Mucosa of stomach (tissue), 1 donor: ENCODE measurements at regions not wholly inside any gene's neighbourhood (a gene's known extent, or its start where the extent isn't known, plus 50 kb on each side); places are given as distances from the start of the nearest gene placed in this dataset.
"Not testable (repeated sequence)": the region's sequence is repeated elsewhere in the genome, so short reads cannot be mapped to it uniquely, and the experiment has no call there.

Experiments used
- H3K27me3 ChIP-seq: one replicate; pipeline ENCODE4 v1.7.0; 2013; ENCODE audit warnings: mild to moderate bottlenecking, low read length; ENCODE audit not compliant: control insufficient read depth, insufficient read depth
- H3K36me3 ChIP-seq: one replicate; pipeline ENCODE4 v1.7.0; 2013; ENCODE audit warnings: low read length; ENCODE audit not compliant: control insufficient read depth, insufficient read depth
- H3K4me1 ChIP-seq: one replicate; pipeline ENCODE4 v1.7.0; 2013; ENCODE audit warnings: mild to moderate bottlenecking, low read length; ENCODE audit not compliant: control insufficient read depth, insufficient read depth
- H3K4me3 ChIP-seq: one replicate; pipeline ENCODE4 v1.7.0; 2013; ENCODE audit warnings: low read length
- H3K9ac ChIP-seq: one replicate; pipeline ENCODE4 v1.7.0; 2013; ENCODE audit warnings: mild to moderate bottlenecking, low read length, moderate library complexity
- H3K9me3 ChIP-seq: one replicate; pipeline ENCODE4 v1.7.0; 2013; ENCODE audit warnings: mild to moderate bottlenecking, low read length, moderate library complexity; ENCODE audit not compliant: control insufficient read depth
- donor health status: Pancreatic carcinoma.

DNA sequence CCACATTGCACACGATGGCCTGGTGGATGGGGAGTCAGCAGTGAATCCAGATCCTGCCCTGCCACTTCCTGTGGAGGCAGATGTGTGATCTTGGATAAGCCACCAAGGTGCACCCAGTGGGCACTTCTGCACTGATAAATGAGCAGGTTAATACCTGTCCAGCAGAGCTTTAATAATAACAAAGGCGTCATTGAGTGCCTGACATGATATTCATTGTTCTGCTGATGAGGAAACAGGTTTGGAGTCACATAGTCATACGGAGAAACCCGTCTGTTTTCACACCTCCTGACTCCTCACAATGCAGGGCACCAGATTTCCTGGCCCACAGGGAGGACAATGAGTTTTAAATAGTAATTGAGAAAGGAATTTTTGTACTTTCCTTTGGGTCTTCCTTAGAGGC is 324.6 kb upstream of the CDH5 start:
- Histone ChIP-seq H3K9me3 (no peaks in the 10 kb centered on the region), H3K36me3 (no peaks in the 10 kb centered on the region), H3K27me3 (no peaks in the 10 kb centered on the region), H3K4me3 (no peak overlapping the region), H3K4me1 (no peaks in the 10 kb centered on the region), H3K9ac (no peak overlapping the region)

DNA sequence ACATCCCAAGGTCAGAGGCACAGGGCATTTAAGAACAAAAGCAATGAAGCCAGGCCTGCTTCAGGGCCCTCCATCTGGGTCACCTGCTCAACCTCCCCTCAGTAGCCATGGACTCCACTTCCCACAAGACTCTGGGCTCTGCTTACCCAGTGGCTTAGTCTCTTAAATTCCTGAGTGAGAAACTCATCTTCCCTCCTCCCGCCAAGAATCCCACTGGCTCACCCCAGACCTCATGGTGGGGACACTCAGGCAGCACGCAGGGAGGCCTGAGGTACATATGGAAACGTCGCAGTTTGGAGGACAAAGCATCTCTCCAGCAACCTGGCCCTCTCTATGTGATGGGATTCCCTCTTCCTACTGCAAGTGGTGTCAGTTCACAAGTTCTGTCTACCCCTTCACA is 326.7 kb upstream of the CDH5 start:
- Histone ChIP-seq H3K27me3 (no peaks in the 10 kb centered on the region), H3K9ac (no peak overlapping the region), H3K9me3 (no peaks in the 10 kb centered on the region), H3K4me1 (no peaks in the 10 kb centered on the region), H3K4me3 (no peak overlapping the region), H3K36me3 (no peaks in the 10 kb centered on the region)

DNA sequence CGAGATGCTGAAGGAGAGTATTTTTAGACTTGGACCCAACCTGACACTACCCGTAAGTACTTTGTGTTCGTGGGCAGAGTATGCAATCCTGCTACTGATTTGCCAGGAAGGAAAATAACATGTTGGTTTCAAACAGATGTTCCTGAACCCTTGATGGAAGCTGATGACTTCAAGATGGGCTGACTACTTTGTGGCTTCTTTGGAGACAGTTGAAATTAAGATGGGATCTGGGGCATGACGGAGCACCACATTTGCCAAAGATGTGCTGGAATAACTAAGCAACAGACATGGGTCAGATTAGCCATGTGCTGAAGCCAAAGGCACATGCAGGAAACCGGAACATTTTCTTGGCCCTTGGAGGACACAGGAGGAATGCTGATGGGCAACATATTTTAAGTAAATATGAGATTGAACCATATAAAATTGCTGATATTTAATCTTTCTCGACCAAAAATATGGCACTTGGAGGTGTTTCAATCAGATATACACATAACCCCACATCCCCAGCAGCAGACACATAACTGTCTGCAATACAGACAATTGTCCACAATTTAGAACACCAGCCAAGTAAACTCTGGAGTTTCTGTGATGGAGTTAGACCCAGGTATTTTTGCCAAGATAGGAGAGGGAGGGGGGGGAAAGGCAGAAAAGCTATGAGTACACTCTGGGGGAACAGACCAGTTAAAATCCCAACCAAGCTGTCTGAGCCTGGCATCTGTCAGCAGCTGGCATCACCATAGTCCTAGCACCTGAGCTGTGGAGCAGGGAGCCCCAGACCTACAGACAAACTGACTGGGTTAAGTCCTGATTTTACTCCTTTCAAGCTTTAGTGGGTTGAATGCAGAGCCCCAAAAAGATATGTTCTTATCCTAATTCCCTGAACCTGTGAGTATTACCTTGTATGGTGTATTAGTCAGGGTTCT is 329.4 kb upstream of the CDH5 start:
- H3K27me3 ChIP-seq = no peaks in the 10 kb centered on the region
- H3K4me3 ChIP-seq = no peak overlapping the region
- no peak overlapping the region for H3K9ac ChIP-seq
- H3K9me3 ChIP-seq = no peaks in the 10 kb centered on the region
- H3K36me3 ChIP-seq = no peaks in the 10 kb centered on the region
- H3K4me1 ChIP-seq = no peaks in the 10 kb centered on the region

DNA sequence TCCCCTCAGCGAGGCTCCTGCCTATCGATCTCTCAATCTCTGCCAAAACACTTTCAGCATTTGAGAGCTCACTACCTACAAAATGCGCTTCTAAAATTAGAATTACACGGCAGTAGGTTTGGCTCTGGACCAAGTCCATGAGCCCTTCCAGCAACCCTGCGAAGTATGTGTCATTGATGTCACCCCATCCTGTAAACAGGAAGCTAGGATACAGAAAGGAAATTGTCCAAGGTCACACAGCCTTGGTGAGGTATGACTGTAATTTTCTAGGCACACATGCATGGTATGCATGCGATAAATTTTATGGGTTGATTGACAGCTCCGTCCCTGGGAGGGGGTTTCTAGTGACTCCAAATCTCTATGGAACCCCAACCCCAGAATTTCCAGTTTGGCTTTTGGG is 330.3 kb upstream of the CDH5 start:
- no peaks in the 10 kb centered on the region for H3K4me1 ChIP-seq
- H3K9ac ChIP-seq = no peak overlapping the region
- no peaks in the 10 kb centered on the region for H3K27me3 ChIP-seq
- H3K36me3 ChIP-seq = no peaks in the 10 kb centered on the region
- H3K9me3 ChIP-seq = no peaks in the 10 kb centered on the region
- H3K4me3 ChIP-seq = no peak overlapping the region

DNA sequence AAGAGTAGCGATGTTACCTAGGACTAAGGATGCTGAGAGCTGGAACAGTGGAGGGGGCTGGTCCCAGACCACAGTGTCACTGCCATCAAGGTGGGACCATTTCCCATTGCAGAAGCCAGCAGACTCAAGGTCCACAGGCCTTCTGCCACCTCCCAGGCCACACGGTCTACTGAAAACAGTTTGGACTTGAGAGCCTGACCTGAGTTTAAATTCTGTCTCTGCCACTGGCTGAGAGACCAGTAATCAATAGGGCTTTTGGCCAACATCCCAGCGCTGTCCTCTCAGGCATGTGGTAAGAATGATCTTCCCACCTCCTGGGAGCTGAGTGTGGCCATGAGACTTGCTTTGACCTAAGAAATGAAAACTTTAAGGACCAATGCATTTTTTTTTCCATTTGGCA is 331.4 kb upstream of the CDH5 start:
- Histone ChIP-seq H3K9ac (no peak overlapping the region), H3K4me1 (no peaks in the 10 kb centered on the region), H3K4me3 (no peak overlapping the region), H3K9me3 (no peaks in the 10 kb centered on the region), H3K27me3 (no peaks in the 10 kb centered on the region), H3K36me3 (no peaks in the 10 kb centered on the region)

DNA sequence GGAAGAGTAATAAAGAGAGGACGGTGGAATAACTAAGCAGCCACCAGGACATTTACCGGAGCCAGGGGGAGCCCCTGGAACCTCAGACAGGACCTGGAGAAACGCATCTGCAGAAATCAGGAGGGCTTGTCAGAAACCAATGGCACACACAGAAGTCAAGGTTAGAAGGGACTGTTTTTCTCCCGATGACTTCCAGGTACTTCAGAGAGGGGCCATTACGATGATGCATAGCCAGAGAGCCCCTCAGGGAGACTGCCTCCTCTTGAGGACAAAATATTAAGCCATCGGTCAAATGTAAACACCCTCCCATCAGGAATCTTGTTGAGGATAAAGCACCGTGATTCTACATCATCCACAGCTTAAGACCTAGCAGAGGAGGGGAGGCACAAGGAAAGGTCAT is 333.6 kb upstream of the CDH5 start:
- Histone ChIP-seq H3K9ac (no peak overlapping the region), H3K36me3 (no peaks in the 10 kb centered on the region), H3K9me3 (no peaks in the 10 kb centered on the region), H3K4me3 (no peak overlapping the region), H3K27me3 (no peaks in the 10 kb centered on the region), H3K4me1 (no peaks in the 10 kb centered on the region)

DNA sequence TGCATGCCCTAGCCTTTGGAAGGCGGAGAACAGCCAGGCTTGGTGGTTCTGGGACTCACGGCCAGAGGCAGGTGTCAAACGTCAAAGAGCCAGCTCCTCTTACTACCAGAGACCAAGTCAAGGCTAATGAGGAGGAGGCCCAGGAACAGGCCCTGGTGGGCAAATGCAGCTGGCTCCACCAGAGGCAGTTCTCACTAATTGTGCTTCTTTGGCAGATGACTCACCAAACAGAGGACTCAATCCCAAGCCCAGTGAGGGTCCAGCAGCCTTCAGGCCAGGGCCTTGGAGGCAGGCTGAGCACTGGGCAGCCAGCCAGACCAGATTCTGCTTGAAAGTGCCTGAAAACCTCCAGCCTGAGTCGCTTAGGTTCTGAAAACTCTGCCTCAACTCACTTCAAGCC is 336.5 kb upstream of the CDH5 start:
- Histone ChIP-seq H3K4me3 (no peak overlapping the region), H3K4me1 (no peaks in the 10 kb centered on the region), H3K27me3 (no peaks in the 10 kb centered on the region), H3K9ac (no peak overlapping the region), H3K36me3 (no peaks in the 10 kb centered on the region), H3K9me3 (no peaks in the 10 kb centered on the region)

GRCh38 chr16:66028510-66029216 is 337.8 kb upstream of the CDH5 start:
- H3K4me1 ChIP-seq = no peaks in the 10 kb centered on the region
- H3K9me3 ChIP-seq = peaks cover 4% of the 10 kb centered on the region
- no peaks in the 10 kb centered on the region for H3K27me3 ChIP-seq
- H3K4me3 ChIP-seq = no peak overlapping the region
- no peaks in the 10 kb centered on the region for H3K36me3 ChIP-seq
- no peak overlapping the region for H3K9ac ChIP-seq

GRCh38 chr16:66026787-66027330 is 339.6 kb upstream of the CDH5 start:
- peaks cover 4% of the 10 kb centered on the region for H3K9me3 ChIP-seq
- no peak overlapping the region for H3K9ac ChIP-seq
- H3K36me3 ChIP-seq = no peaks in the 10 kb centered on the region
- no peaks in the 10 kb centered on the region for H3K4me1 ChIP-seq
- H3K27me3 ChIP-seq = no peaks in the 10 kb centered on the region
- no peak overlapping the region for H3K4me3 ChIP-seq

- Histone ChIP-seq H3K9ac (no peak overlapping the region), H3K4me1 (no peaks in the 10 kb centered on the region), H3K27me3 (no peaks in the 10 kb centered on the region), H3K36me3 (no peaks in the 10 kb centered on the region), H3K4me3 (no peak overlapping the region), H3K9me3 (peaks cover 4% of the 10 kb centered on the region)
These were observed 340.3 kb upstream of the CDH5 start for GRCh38 chr16:66026211-66026610.

- peaks cover 4% of the 10 kb centered on the region for H3K9me3 ChIP-seq
- H3K9ac ChIP-seq = no peak overlapping the region
- H3K36me3 ChIP-seq = no peaks in the 10 kb centered on the region
- no peaks in the 10 kb centered on the region for H3K27me3 ChIP-seq
- no peaks in the 10 kb centered on the region for H3K4me1 ChIP-seq
- H3K4me3 ChIP-seq = no peak overlapping the region
These were observed 340.7 kb upstream of the CDH5 start for GRCh38 chr16:66025751-66026150.

GRCh38 chr16:66024567-66024966 is 341.9 kb upstream of the CDH5 start:
- H3K27me3 ChIP-seq, H3K9ac ChIP-seq, H3K9me3 ChIP-seq, H3K4me3 ChIP-seq, H3K36me3 ChIP-seq, H3K4me1 ChIP-seq: not testable (repeated sequence)
